Panc1 (cell line): ENCODE measurements at regions not wholly inside any gene's neighbourhood (a gene's known extent, or its start where the extent isn't known, plus 50 kb on each side); places are given as distances from the start of the nearest gene placed in this dataset.

Experiments
- ATAC-seq: fragments of 200-7000 bp; cut with Tn5 transposase; 2 replicates; pipeline ENCODE4 v1.9.1; 2020; ENCODE audit warnings: mild to moderate bottlenecking, moderate library complexity
- BruUV-seq: library from RNA; stranded (reverse); fragments of 400-500 nt; replicated peaks from 2 replicates; lab custom pipeline; 2021; lab: Mats Ljungman, UMichigan
- CTCF ChIA-PET: fragments of 300-600 bp; sonication (Branson Sonifier 250); formaldehyde crosslinking; loops from one replicate; lab custom pipeline; 2022; ENCODE audit warnings: antibody characterized with exemption; lab: Charles Lee
- POLR2A ChIA-PET: fragments of 300-600 bp; sonication (Branson Sonifier 250); formaldehyde crosslinking; loops from one replicate; lab custom pipeline; 2022; ENCODE audit warnings: antibody characterized with exemption; lab: Charles Lee
- DNase-seq: peaks from one replicate; pipeline ENCODE4 v3.0.0-alpha.2; 2010; ENCODE audit warnings: low read depth, low spot score
- H3K27ac ChIP-seq: 2 replicates; pipeline ENCODE4 v1.5.1; 2011; ENCODE audit warnings: mild to moderate bottlenecking, low read length, inconsistent platforms
- H3K27me3 ChIP-seq: fragments of 200-500 bp; sonication (Bioruptor generic); 2 replicates; pipeline ENCODE4 v1.6.0; 2014; ENCODE audit warnings: low read length, inconsistent platforms; ENCODE audit not compliant: control insufficient read depth, insufficient read depth
- H3K36me3 ChIP-seq: fragments of 200-500 bp; sonication (Bioruptor generic); 2 replicates; pipeline ENCODE4 v1.5.1; 2014; ENCODE audit warnings: inconsistent platforms, mild to moderate bottlenecking, low read length, moderate library complexity; ENCODE audit not compliant: control insufficient read depth, insufficient read depth
- H3K4me1 ChIP-seq: 2 replicates; pipeline ENCODE4 v1.5.1; 2011; ENCODE audit warnings: inconsistent platforms, mild to moderate bottlenecking, low read length, moderate library complexity; ENCODE audit not compliant: control insufficient read depth, insufficient read depth
- H3K4me3 ChIP-seq, 2 experiments: 2 replicates each; pipeline ENCODE4 v1.5.1; 2011 to 2012; ENCODE audit warnings: low read depth in 2 of 2, low read length in 2 of 2, mild to moderate bottlenecking in 2 of 2, inconsistent platforms in 1 of 2, moderate library complexity in 1 of 2
- H3K9me3 ChIP-seq: fragments of 200-500 bp; sonication (Bioruptor generic); 2 replicates; pipeline ENCODE4 v1.5.1; 2014; ENCODE audit warnings: low read depth, mild to moderate bottlenecking, inconsistent platforms, low read length, moderate library complexity; ENCODE audit not compliant: control insufficient read depth, insufficient read depth
- CTCF ChIP-seq: fragments of 450-650 bp; IDR thresholded peaks from 2 replicates; pipeline ENCODE4 v1.5.1; 2017; ENCODE audit warnings: mild to moderate bottlenecking
- POLR2AphosphoS5 ChIP-seq: IDR thresholded peaks from 2 replicates; pipeline ENCODE4 v1.6.1; 2012; ENCODE audit warnings: mild to moderate bottlenecking, low read depth, low read length, moderate library complexity
- REST ChIP-seq, 2 experiments: IDR thresholded peaks; 2 replicates each; pipeline ENCODE4 v1.6.1; 2011 to 2012; ENCODE audit warnings: low read depth in 2 of 2, control low read depth in 1 of 2, low read length in 1 of 2, mild to moderate bottlenecking in 1 of 2, moderate library complexity in 1 of 2; ENCODE audit not compliant: insufficient read depth in 1 of 2
- SIN3A ChIP-seq: IDR thresholded peaks from 2 replicates; pipeline ENCODE4 v1.6.1; 2012; ENCODE audit warnings: low read depth, mild to moderate bottlenecking, low read length, moderate library complexity, borderline replicate concordance; ENCODE audit not compliant: insufficient read depth
- TCF7L2 ChIP-seq: IDR thresholded peaks from 2 replicates; pipeline ENCODE4 v1.6.1; 2011; ENCODE audit warnings: mild to moderate bottlenecking, low read depth, low read length, inconsistent platforms
- in situ Hi-C: cut with HindIII; loops from 2 replicates; pipeline ENCODE4 v1.10.0; 2016; ENCODE audit warnings: low sequenced_read_pairs, low pct_unique_long_range_greater_than_20kb
- intact Hi-C: fragments of 100-400 bp; cut with micrococcal nuclease; formaldehyde crosslinking; loops from one replicate; pipeline ENCODE4 v1.10.0; 2022; ENCODE audit not compliant: unreplicated experiment

GRCh38 chr11:98130117-98130625 is 890.6 kb upstream of the CNTN5 start:
- Histone ChIP-seq H3K9me3 (peaks cover 23% of the 10 kb centered on the region), H3K27me3 (no peaks in the 10 kb centered on the region), H3K27ac (no peak overlapping the region), H3K4me3 (no peak overlapping the region), H3K36me3 (no peaks in the 10 kb centered on the region), H3K4me1 (no peaks in the 10 kb centered on the region)
- BruUV-seq, result no TSS peak
- in situ Hi-C loops (no loop called here), intact Hi-C loops (no loop called here)
- ChIA-PET CTCF (no interaction called here), POLR2A (no interaction called here)
- TF ChIP-seq POLR2AphosphoS5 (no peak), TCF7L2 (no peak), REST (IDR thresholded peaks at IDR 0.05; ENCODE audit: insufficient read depth in 1 of 2, low read depth in 2 of 2, low read length in 1 of 2) (no peak), CTCF (no peak), SIN3A (no peak)
- no peak for ATAC-seq
- no peak for DNase-seq

- no peaks in the 10 kb centered on the region for H3K4me1 ChIP-seq
- POLR2A ChIA-PET, result no interaction called here
- H3K36me3 ChIP-seq, result no peaks in the 10 kb centered on the region
- TF ChIP-seq REST (IDR thresholded peaks at IDR 0.05; ENCODE audit: insufficient read depth in 1 of 2, low read depth in 2 of 2, low read length in 1 of 2) (no peak), SIN3A (no peak), POLR2AphosphoS5 (no peak), TCF7L2 (no peak), CTCF (no peak)
- no peaks in the 10 kb centered on the region for H3K27me3 ChIP-seq
- no peak overlapping the region for H3K27ac ChIP-seq
- BruUV-seq, result no TSS peak
- no peak overlapping the region for H3K4me3 ChIP-seq
- CTCF ChIA-PET, result interaction anchor here (0.6 kb wide), 1 partner anchor 66 kb away, joined by 7 read pairs; no protein-coding TSS in a partner anchor
- ATAC-seq (no peak), DNase-seq (no peak)
- intact Hi-C loops, result no loop called here
- H3K9me3 ChIP-seq, result peaks cover 4% of the 10 kb centered on the region; the same call in 1 of the 2 replicates
- in situ Hi-C loops, result no loop called here
Observed at GRCh38 chr11:98136357-98136756, 884.4 kb upstream of the CNTN5 start.
